Ovary (tissue), 3 donors: ENCODE measurements at regions not wholly inside any gene's neighbourhood (a gene's known extent, or its start where the extent isn't known, plus 50 kb on each side); places are given as distances from the start of the nearest gene placed in this dataset.

Experiments
- CTCF ChIP-seq, 3 donors: fragments of 450-650 bp in 2 of 3; fragments of 200-600 bp in 1 of 3; IDR thresholded peaks; one replicate each; pipeline versions ENCODE4 v1.5.1 to v1.8.0; 2016 to 2022; ENCODE audit warnings: antibody characterized with exemption in 3 of 3, mild to moderate bottlenecking in 1 of 3
- EP300 ChIP-seq: sonication (generic); formaldehyde crosslinking; IDR thresholded peaks from one replicate; pipeline ENCODE4 v1.6.1; 2017; ENCODE audit warnings: antibody characterized with exemption
- POLR2A ChIP-seq: fragments of 450-650 bp; IDR thresholded peaks from one replicate; pipeline ENCODE4 v1.6.1; 2017; ENCODE audit warnings: antibody characterized with exemption, mild to moderate bottlenecking, moderate library complexity
- donor health status: DM: no; HTN: no; CAD: no.

- no peak for TF ChIP-seq CTCF (IDR thresholded peaks at IDR 0.05)
- no peak for TF ChIP-seq POLR2A
- no peak for TF ChIP-seq EP300
Observed at GRCh38 chr6:102820098-102820497, 1426.6 kb downstream of the GRIK2 start.
